Tibial nerve (tissue), 3 donors: ENCODE measurements at regions not wholly inside any gene's neighbourhood (a gene's known extent, or its start where the extent isn't known, plus 50 kb on each side); places are given as distances from the start of the nearest gene placed in this dataset.

Experiments
- POLR2A ChIP-seq, 2 donors: fragments of 450-650 bp; IDR thresholded peaks; one replicate each; pipeline ENCODE4 v1.6.1; 2017; ENCODE audit warnings: antibody characterized with exemption in 2 of 2, mild to moderate bottlenecking in 2 of 2, moderate library complexity in 2 of 2
- TF ChIP-seq, protein P1 (sequence below), 5 experiments: fragments of 200-600 bp in 3 of 5; fragments of 450-650 bp in 2 of 5; sonication (generic) in 3 of 5; IDR thresholded peaks; one replicate each; pipeline ENCODE4 v1.5.1; 2016 to 2019; ENCODE audit warnings: antibody characterized with exemption in 5 of 5, mild to moderate bottlenecking in 3 of 5, moderate library complexity in 2 of 5

DNA sequence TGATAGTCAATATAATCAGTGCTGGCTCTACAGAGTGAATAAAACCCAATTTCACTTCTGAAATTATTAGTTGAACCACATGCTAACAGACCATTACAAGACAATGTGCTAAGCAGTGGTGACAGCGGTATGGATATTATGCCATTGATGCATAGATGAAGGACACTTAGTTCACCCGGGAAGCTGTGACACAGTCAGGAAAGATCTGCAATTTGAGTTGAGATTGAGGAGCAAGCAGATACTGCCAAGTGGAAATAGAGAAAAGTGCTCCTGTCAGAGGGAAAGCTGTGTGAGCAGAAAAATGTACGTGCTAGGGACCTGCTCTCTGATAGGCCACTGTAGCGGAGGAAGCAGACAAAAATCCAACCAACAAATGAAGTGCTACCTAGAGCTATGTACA is 529.5 kb upstream of the CDH2 start:
- TF ChIP-seq, protein P1, sequence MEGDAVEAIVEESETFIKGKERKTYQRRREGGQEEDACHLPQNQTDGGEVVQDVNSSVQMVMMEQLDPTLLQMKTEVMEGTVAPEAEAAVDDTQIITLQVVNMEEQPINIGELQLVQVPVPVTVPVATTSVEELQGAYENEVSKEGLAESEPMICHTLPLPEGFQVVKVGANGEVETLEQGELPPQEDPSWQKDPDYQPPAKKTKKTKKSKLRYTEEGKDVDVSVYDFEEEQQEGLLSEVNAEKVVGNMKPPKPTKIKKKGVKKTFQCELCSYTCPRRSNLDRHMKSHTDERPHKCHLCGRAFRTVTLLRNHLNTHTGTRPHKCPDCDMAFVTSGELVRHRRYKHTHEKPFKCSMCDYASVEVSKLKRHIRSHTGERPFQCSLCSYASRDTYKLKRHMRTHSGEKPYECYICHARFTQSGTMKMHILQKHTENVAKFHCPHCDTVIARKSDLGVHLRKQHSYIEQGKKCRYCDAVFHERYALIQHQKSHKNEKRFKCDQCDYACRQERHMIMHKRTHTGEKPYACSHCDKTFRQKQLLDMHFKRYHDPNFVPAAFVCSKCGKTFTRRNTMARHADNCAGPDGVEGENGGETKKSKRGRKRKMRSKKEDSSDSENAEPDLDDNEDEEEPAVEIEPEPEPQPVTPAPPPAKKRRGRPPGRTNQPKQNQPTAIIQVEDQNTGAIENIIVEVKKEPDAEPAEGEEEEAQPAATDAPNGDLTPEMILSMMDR (IDR thresholded peaks at IDR 0.05) = no peak
- no peak for TF ChIP-seq POLR2A (IDR thresholded peaks at IDR 0.05)
